ENCODE measurements at regions not wholly inside any gene's neighbourhood (a gene's known extent, or its start where the extent isn't known, plus 50 kb on each side); places are given as distances from the start of the nearest gene placed in this dataset.

- CTCF ChIA-PET (ENCODE audit: low intra/inter-chr PET ratio), result no interaction called here
- ATAC-seq (no peak), FAIRE-seq (no peak), DNase-seq (ENCODE audit: extremely low read depth in 1 of 4, low spot score in 3 of 4) (no peak)
- intact Hi-C loops (cut with micrococcal nuclease), result no loop called here
- peaks cover 38 to 65% of the 10 kb centered on the region in 2 experiments for H3K4me1 ChIP-seq (replicated peaks in 1 of 2; ENCODE audit: control insufficient read depth in 2 of 2, insufficient read depth in 2 of 2, low read length in 2 of 2)
- H2AFZ ChIP-seq (ENCODE audit: low read depth, low read length), result peak overlapping the region; percentile 10
- H3K9ac ChIP-seq (ENCODE audit: insufficient read depth in 1 of 2, low read depth in 2 of 2, low read length in 2 of 2), result no peak overlapping the region
- H3K9me1 ChIP-seq (ENCODE audit: control insufficient read depth, insufficient read depth, low read length), result no peaks in the 10 kb centered on the region
- TF ChIP-seq JUNB (CRISPR knock-in tag; conservative IDR thresholded peaks at IDR 0.05) (no peak), STAT5A (IDR thresholded peaks at IDR 0.05; ENCODE audit: borderline replicate concordance, low read length) (no peak), ATF2 (CRISPR knock-in tag; IDR thresholded peaks at IDR 0.05) (no peak), SETDB1 (IDR thresholded peaks at IDR 0.05; ENCODE audit: low read length) (no peak), E2F5 (CRISPR knock-in tag; IDR thresholded peaks at IDR 0.05) (no peak), SRSF7 (optimal IDR thresholded peaks at IDR 0.05; ENCODE audit: low read depth, low read length) (no peak), BMI1 (IDR thresholded peaks at IDR 0.05; ENCODE audit: low read length) (no peak), KAT8 (IDR thresholded peaks at IDR 0.05; ENCODE audit: low read depth) (no peak), TCF3 (CRISPR knock-in tag; IDR thresholded peaks at IDR 0.05) (no peak), SAFB (IDR thresholded peaks at IDR 0.05; ENCODE audit: borderline replicate concordance, low read depth, low read length) (no peak), WHSC1 (IDR thresholded peaks at IDR 0.05; ENCODE audit: low read length) (no peak), KDM1A (IDR thresholded peaks at IDR 0.05) (no peak), ATF4 (CRISPR knock-in tag; IDR thresholded peaks at IDR 0.05) (no peak), ZNF398 (CRISPR knock-in tag; IDR thresholded peaks at IDR 0.05) (no peak), ZNF655 (CRISPR knock-in tag; IDR thresholded peaks at IDR 0.05) (no peak)
- no peaks in the 10 kb centered on the region for H3K9me3 ChIP-seq (replicated peaks; ENCODE audit: control insufficient read depth, insufficient read depth, low read depth, low read length)
- no TSS peak for BruUV-seq (replicated peaks)
- H3K79me2 ChIP-seq (ENCODE audit: control insufficient read depth, insufficient read depth, low read length), result no peaks in the 10 kb centered on the region
- H3K4me2 ChIP-seq (ENCODE audit: insufficient read depth, low read length), result no peak overlapping the region
- no peaks in the 10 kb centered on the region for H3K27me3 ChIP-seq (ENCODE audit: control insufficient read depth in 2 of 2, insufficient read depth in 2 of 2, low read length in 2 of 2)
- in situ Hi-C loops (cut with MboI), result no loop called here
- WGBS (ENCODE audit: insufficient coverage, low coverage, missing lambda C conversion rate), result 95% methylated on average over 6 of the region's 6 CpGs
- no peak overlapping the region for H3K27ac ChIP-seq (ENCODE audit: extremely low read depth, low read depth, low read length)
- no peaks in the 10 kb centered on the region for H4K20me1 ChIP-seq (replicated peaks; ENCODE audit: control insufficient read depth, insufficient read depth, low read length)
- no peaks in the 10 kb centered on the region for H3K36me3 ChIP-seq (ENCODE audit: control insufficient read depth, insufficient read depth, low read length)
- H3K4me3 ChIP-seq, result no peak overlapping the region
- POLR2A ChIA-PET, result no interaction called here
Measured at GRCh38 chr6:6707143-6707542, 118.6 kb downstream of the LY86 start.

Data from K562 (cell line).